ENCODE measurements at regions not wholly inside any gene's neighbourhood (a gene's known extent, or its start where the extent isn't known, plus 50 kb on each side); places are given as distances from the start of the nearest gene placed in this dataset.

DNA sequence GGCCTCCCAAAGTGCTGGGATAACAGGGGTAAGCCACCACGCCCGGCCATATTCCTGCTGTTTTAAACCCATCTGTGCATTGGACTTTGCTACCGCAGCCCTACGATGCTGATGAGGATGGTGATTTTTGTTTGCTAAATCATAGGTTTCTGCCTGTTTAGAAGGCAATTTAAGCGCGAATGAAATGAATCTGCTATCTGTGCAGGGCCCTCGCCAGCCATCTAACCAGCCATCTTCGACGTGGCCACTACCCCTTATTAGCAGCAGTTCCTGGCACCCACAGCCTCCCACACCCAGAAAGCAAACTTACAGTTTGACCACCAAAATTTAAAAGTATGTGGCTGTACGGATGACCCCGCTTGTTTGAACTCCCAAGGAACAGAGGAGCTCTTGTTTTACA is 178.5 kb downstream of the SHOX start:
- ATAC-seq (ENCODE audit: low read depth) = no peak
- intact Hi-C loops (cut with micrococcal nuclease) = no loop called here
- in situ Hi-C loops (cut with MboI; ENCODE audit: low sequenced_read_pairs) = no loop called here

More for the DNA sequence above, 178.5 kb downstream of the SHOX start:
- Histone ChIP-seq H3K4me2 (ENCODE audit: low read depth, low read length) (no peak overlapping the region), H3K27ac (ENCODE audit: insufficient read depth, low read length) (no peak overlapping the region), H4K5ac (ENCODE audit: low read depth, low read length) (no peak overlapping the region), H3K56ac (ENCODE audit: extremely low read depth, insufficient read depth, low read length) (no peak overlapping the region), H2AFZ (replicated peaks; ENCODE audit: low read length, poor library complexity) (no peak overlapping the region), H2AK5ac (ENCODE audit: low read depth, low read length) (no peak overlapping the region), H3K18ac (ENCODE audit: low read depth, low read length) (no peak overlapping the region), H3K9ac (ENCODE audit: low read depth, low read length) (no peak overlapping the region), H3K23ac (ENCODE audit: low read depth, low read length) (no peak overlapping the region), H3K36me3 (ENCODE audit: control insufficient read depth, insufficient read depth, low read length) (no peaks in the 10 kb centered on the region), H2BK20ac (ENCODE audit: low read depth, low read length) (no peak overlapping the region), H3K4ac (ENCODE audit: low read depth, low read length) (no peak overlapping the region), H4K91ac (ENCODE audit: insufficient read depth, low read depth, low read length) (no peak overlapping the region), H2BK5ac (ENCODE audit: low read depth, low read length, poor library complexity, severe bottlenecking) (no peak overlapping the region), H3K9me1 (ENCODE audit: insufficient read depth, low read length) (no peaks in the 10 kb centered on the region), H4K8ac (ENCODE audit: low read depth in 2 of 2, low read length in 2 of 2) (no peak overlapping the region), H2BK120ac (ENCODE audit: low read depth, low read length) (no peak overlapping the region), H4K20me1 (ENCODE audit: insufficient read depth, low read length) (no peaks in the 10 kb centered on the region), H3K14ac (replicated peaks; ENCODE audit: low read depth, low read length) (no peak overlapping the region), H2AK9ac (replicated peaks; ENCODE audit: low read depth, low read length, poor library complexity) (no peak overlapping the region), H3K27me3 (ENCODE audit: control insufficient read depth, insufficient read depth, low read length) (no peaks in the 10 kb centered on the region), H3K79me1 (ENCODE audit: low read depth in 1 of 2, low read length in 2 of 2) (no peaks in the 10 kb centered on the region), H2BK15ac (ENCODE audit: low read depth, low read length) (no peak overlapping the region), H3K4me1 (ENCODE audit: control insufficient read depth, insufficient read depth, low read length) (no peaks in the 10 kb centered on the region), H3K9me3 (ENCODE audit: control insufficient read depth, insufficient read depth, low read length) (peaks cover 22% of the 10 kb centered on the region), H3K4me3 (ENCODE audit: insufficient read depth, low read depth, low read length) (no peak overlapping the region)
- BruUV-seq (replicated peaks) = no TSS peak
- POLR2A ChIA-PET (ENCODE audit: unreplicated experiment) = no interaction called here
- no peak for DNase-seq
- WGBS, 2 experiments (ENCODE audit: extremely low coverage in 2 of 2, insufficient read length in 1 of 2) = 66% methylated on average over 5 of the region's 11 CpGs; no CpG with 5 or more reads in 1 of the 2 experiments
- TF ChIP-seq RCOR1 (IDR thresholded peaks at IDR 0.05; ENCODE audit: insufficient replicate concordance, low read length) = no peak
- TF ChIP-seq, protein P1, sequence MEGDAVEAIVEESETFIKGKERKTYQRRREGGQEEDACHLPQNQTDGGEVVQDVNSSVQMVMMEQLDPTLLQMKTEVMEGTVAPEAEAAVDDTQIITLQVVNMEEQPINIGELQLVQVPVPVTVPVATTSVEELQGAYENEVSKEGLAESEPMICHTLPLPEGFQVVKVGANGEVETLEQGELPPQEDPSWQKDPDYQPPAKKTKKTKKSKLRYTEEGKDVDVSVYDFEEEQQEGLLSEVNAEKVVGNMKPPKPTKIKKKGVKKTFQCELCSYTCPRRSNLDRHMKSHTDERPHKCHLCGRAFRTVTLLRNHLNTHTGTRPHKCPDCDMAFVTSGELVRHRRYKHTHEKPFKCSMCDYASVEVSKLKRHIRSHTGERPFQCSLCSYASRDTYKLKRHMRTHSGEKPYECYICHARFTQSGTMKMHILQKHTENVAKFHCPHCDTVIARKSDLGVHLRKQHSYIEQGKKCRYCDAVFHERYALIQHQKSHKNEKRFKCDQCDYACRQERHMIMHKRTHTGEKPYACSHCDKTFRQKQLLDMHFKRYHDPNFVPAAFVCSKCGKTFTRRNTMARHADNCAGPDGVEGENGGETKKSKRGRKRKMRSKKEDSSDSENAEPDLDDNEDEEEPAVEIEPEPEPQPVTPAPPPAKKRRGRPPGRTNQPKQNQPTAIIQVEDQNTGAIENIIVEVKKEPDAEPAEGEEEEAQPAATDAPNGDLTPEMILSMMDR (conservative IDR thresholded peaks at IDR 0.05; ENCODE audit: low read depth, low read length) = no peak
- TF ChIP-seq, protein P2, sequence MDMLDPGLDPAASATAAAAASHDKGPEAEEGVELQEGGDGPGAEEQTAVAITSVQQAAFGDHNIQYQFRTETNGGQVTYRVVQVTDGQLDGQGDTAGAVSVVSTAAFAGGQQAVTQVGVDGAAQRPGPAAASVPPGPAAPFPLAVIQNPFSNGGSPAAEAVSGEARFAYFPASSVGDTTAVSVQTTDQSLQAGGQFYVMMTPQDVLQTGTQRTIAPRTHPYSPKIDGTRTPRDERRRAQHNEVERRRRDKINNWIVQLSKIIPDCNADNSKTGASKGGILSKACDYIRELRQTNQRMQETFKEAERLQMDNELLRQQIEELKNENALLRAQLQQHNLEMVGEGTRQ (IDR thresholded peaks at IDR 0.05; ENCODE audit: low read depth, low read length) = no peak
- no peak for TF ChIP-seq POLR2A (IDR thresholded peaks at IDR 0.05; ENCODE audit: low read depth, low read length)
- TF ChIP-seq MXI1 (IDR thresholded peaks at IDR 0.05; ENCODE audit: borderline replicate concordance, low read depth, low read length) = no peak
- TF ChIP-seq RFX5 (IDR thresholded peaks at IDR 0.05; ENCODE audit: low read depth, low read length) = no peak
- TF ChIP-seq CHD1 (IDR thresholded peaks at IDR 0.05; ENCODE audit: low read depth, low read length) = no peak
- TF ChIP-seq MAFK (IDR thresholded peaks at IDR 0.05; ENCODE audit: low read depth, low read length) = no peak
- no peak for TF ChIP-seq NFE2L2 (IDR thresholded peaks at IDR 0.05; ENCODE audit: low read depth, low read length)
- TF ChIP-seq FOS (IDR thresholded peaks at IDR 0.05; ENCODE audit: low read depth, low read length) = no peak
- TF ChIP-seq RAD21 (IDR thresholded peaks at IDR 0.05; ENCODE audit: low read length) = no peak
- no peak for TF ChIP-seq BHLHE40 (IDR thresholded peaks at IDR 0.05; ENCODE audit: low read depth, low read length)
- TF ChIP-seq CEBPB (IDR thresholded peaks at IDR 0.05; ENCODE audit: low read depth, low read length) = no peak
- no peak for TF ChIP-seq MAZ (IDR thresholded peaks at IDR 0.05; ENCODE audit: borderline replicate concordance, low read depth, low read length)
- TF ChIP-seq, protein P3, sequence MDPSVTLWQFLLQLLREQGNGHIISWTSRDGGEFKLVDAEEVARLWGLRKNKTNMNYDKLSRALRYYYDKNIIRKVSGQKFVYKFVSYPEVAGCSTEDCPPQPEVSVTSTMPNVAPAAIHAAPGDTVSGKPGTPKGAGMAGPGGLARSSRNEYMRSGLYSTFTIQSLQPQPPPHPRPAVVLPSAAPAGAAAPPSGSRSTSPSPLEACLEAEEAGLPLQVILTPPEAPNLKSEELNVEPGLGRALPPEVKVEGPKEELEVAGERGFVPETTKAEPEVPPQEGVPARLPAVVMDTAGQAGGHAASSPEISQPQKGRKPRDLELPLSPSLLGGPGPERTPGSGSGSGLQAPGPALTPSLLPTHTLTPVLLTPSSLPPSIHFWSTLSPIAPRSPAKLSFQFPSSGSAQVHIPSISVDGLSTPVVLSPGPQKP (IDR thresholded peaks at IDR 0.05; ENCODE audit: borderline replicate concordance, low read depth, low read length) = no peak
- no peak for TF ChIP-seq SMC3 (IDR thresholded peaks at IDR 0.05; ENCODE audit: low read depth, low read length)
- dilution Hi-C loops (cut with HindIII; ENCODE audit: low sequenced_read_pairs, unreplicated experiment) = no loop called here
- CTCF ChIA-PET = no interaction called here
